C4-2B (cell line): ENCODE measurements at regions not wholly inside any gene's neighbourhood (a gene's known extent, or its start where the extent isn't known, plus 50 kb on each side); places are given as distances from the start of the nearest gene placed in this dataset.

ENCODE experiments used
- H3K27ac ChIP-seq: fragments of 450-650 bp; 2 replicates; pipeline ENCODE4 v1.5.1; 2017
- CTCF ChIP-seq: fragments of 450-650 bp; conservative IDR thresholded peaks from 2 replicates; pipeline ENCODE4 v1.5.1; 2017; ENCODE audit warnings: mild to moderate bottlenecking
- ZFX ChIP-seq: fragments of 450-650 bp; IDR thresholded peaks from 2 replicates; pipeline ENCODE4 v1.6.1; 2017

GRCh38 chr6:103001724-103002123 lies 1608.2 kb downstream of the GRIK2 start:
- H3K27ac ChIP-seq = no peak overlapping the region

GRCh38 chr6:103000688-103001087 lies 1607.2 kb downstream of the GRIK2 start:
- TF ChIP-seq ZFX (no peak), CTCF (no peak)
- no peak overlapping the region for H3K27ac ChIP-seq

More at GRCh38 chr6:103001724-103002123, 1608.2 kb downstream of the GRIK2 start:
- no peak for TF ChIP-seq CTCF
- no peak for TF ChIP-seq ZFX

- H3K27ac ChIP-seq = no peak overlapping the region
- no peak for TF ChIP-seq ZFX
- TF ChIP-seq CTCF = no peak
Observed at GRCh38 chr6:102995491-102995890, 1602.0 kb downstream of the GRIK2 start.

- H3K27ac ChIP-seq = no peak overlapping the region
- no peak for TF ChIP-seq CTCF
- TF ChIP-seq ZFX = no peak
Observed at GRCh38 chr6:102994866-102995265, 1601.4 kb downstream of the GRIK2 start.

- TF ChIP-seq ZFX = no peak
- no peak for TF ChIP-seq CTCF
- H3K27ac ChIP-seq = no peak overlapping the region
Observed at GRCh38 chr6:102986086-102986485, 1592.6 kb downstream of the GRIK2 start.

GRCh38 chr6:102984357-102984756 lies 1590.8 kb downstream of the GRIK2 start:
- TF ChIP-seq ZFX (no peak), CTCF (no peak)
- no peak overlapping the region for H3K27ac ChIP-seq

GRCh38 chr6:102981490-102982015 lies 1588.0 kb downstream of the GRIK2 start:
- no peak overlapping the region for H3K27ac ChIP-seq
- TF ChIP-seq ZFX (no peak), CTCF (no peak)
